ENCODE measurements at regions not wholly inside any gene's neighbourhood (a gene's known extent, or its start where the extent isn't known, plus 50 kb on each side); places are given as distances from the start of the nearest gene placed in this dataset.

DNA sequence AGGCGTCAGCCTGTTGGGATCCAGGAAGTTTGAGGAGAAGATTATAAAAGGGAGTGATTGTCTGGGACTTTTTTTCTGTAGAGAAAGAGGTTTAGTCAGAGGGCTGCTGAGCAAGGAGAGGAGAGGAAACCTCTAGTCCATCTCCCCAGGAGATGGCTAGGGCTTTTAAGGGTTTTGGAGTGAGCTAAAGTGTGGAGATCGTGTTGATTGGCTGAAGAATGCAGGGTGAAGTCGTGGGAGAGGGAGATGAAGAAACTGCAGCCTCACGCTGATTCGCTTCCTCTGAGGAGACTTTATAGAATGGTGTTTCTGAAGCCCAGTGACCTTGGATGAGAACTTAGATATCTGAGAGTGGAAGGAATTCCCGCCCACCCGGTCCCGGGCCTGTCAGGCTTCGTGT, 193.7 kb upstream of the PWP1 start:
- TF ChIP-seq CTCF (IDR thresholded peaks at IDR 0.05; ENCODE audit: extremely low read depth in 1 of 2, insufficient read depth in 1 of 2, low read depth in 1 of 2, low read length in 2 of 2): no peak
- no peak for TF ChIP-seq POLR2A (IDR thresholded peaks at IDR 0.05; ENCODE audit: low read depth, low read length)
- TF ChIP-seq MYC (IDR thresholded peaks at IDR 0.05; ENCODE audit: low read depth, low read length): no peak
- no peak for TF ChIP-seq JUN (IDR thresholded peaks at IDR 0.05; ENCODE audit: borderline replicate concordance, insufficient read depth, insufficient read length, low read depth)
- no peak for TF ChIP-seq POLR2AphosphoS5 (IDR thresholded peaks at IDR 0.05; ENCODE audit: insufficient read depth, low read depth, low read length)
- TF ChIP-seq EZH2 (IDR thresholded peaks at IDR 0.05; ENCODE audit: borderline replicate concordance, low read depth, low read length, severe bottlenecking): no peak
- TF ChIP-seq, protein P1, sequence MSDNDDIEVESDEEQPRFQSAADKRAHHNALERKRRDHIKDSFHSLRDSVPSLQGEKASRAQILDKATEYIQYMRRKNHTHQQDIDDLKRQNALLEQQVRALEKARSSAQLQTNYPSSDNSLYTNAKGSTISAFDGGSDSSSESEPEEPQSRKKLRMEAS (IDR thresholded peaks at IDR 0.05; ENCODE audit: insufficient read depth, insufficient read length): no peak
- no peak for TF ChIP-seq GATA2 (IDR thresholded peaks at IDR 0.05; ENCODE audit: insufficient read depth, insufficient read length, low read depth, low read length)
- no peak for TF ChIP-seq FOS (IDR thresholded peaks at IDR 0.05; ENCODE audit: borderline replicate concordance, insufficient read depth, low read length)
